DND-41 (cell line): ENCODE measurements at regions not wholly inside any gene's neighbourhood (a gene's known extent, or its start where the extent isn't known, plus 50 kb on each side); places are given as distances from the start of the nearest gene placed in this dataset.
A peak's percentile ranks its signal among the peaks of the same experiment; 100 is the strongest.

Experiments used
- ATAC-seq: fragments of 200-7000 bp; cut with Tn5 transposase; 3 replicates; pipeline ENCODE4 v1.9.1; 2021; ENCODE audit warnings: low read depth; ENCODE audit not compliant: insufficient read depth
- DNase-seq: peaks from one replicate; pipeline ENCODE4 v3.0.0-alpha.2; 2020
- H2AFZ ChIP-seq: 2 replicates; pipeline ENCODE4 v1.6.0; 2012; ENCODE audit warnings: low read depth, low read length
- H3K27ac ChIP-seq: 2 replicates; pipeline ENCODE4 v1.5.1; 2012; ENCODE audit warnings: low read length, inconsistent platforms
- H3K27me3 ChIP-seq: fragments of 200-600 bp; sonication (generic); 2 replicates; pipeline ENCODE4 v1.6.0; 2012; ENCODE audit warnings: low read length, mild to moderate bottlenecking, inconsistent platforms; ENCODE audit not compliant: insufficient read depth, poor library complexity
- H3K36me3 ChIP-seq: 2 replicates; pipeline ENCODE4 v1.5.1; 2012; ENCODE audit warnings: low read length, inconsistent platforms; ENCODE audit not compliant: insufficient read depth
- H3K4me1 ChIP-seq: 2 replicates; pipeline ENCODE4 v1.5.1; 2012; ENCODE audit warnings: mild to moderate bottlenecking, low read length; ENCODE audit not compliant: insufficient read depth
- H3K4me2 ChIP-seq: 2 replicates; pipeline ENCODE4 v1.6.0; 2012; ENCODE audit warnings: mild to moderate bottlenecking, moderate library complexity, low read length, inconsistent platforms; ENCODE audit not compliant: insufficient read depth
- H3K4me3 ChIP-seq, 2 experiments: fragments of 200-600 bp in 1 of 2; shearing (Covaris generic) in 1 of 2; 2 replicates each; pipeline ENCODE4 v1.5.1; 2012 to 2016; ENCODE audit warnings: inconsistent platforms in 2 of 2, low read length in 2 of 2, mild to moderate bottlenecking in 2 of 2, low read depth in 1 of 2, moderate library complexity in 1 of 2
- H3K79me2 ChIP-seq: 2 replicates; pipeline ENCODE4 v1.6.0; 2012; ENCODE audit warnings: low read length, inconsistent platforms; ENCODE audit not compliant: insufficient read depth
- H3K9ac ChIP-seq: 2 replicates; pipeline ENCODE4 v1.6.0; 2012; ENCODE audit warnings: low read depth, mild to moderate bottlenecking, inconsistent platforms, low read length, moderate library complexity
- H3K9me3 ChIP-seq: 2 replicates; pipeline ENCODE4 v1.5.1; 2012; ENCODE audit warnings: low read length, moderate library complexity, mild to moderate bottlenecking, inconsistent platforms; ENCODE audit not compliant: insufficient read depth, severe bottlenecking
- H4K20me1 ChIP-seq: 2 replicates; pipeline ENCODE4 v1.6.0; 2012; ENCODE audit warnings: low read length; ENCODE audit not compliant: insufficient read depth
- EZH2 ChIP-seq: IDR thresholded peaks from 3 replicates; pipeline ENCODE4 v1.6.1; 2012; ENCODE audit warnings: borderline replicate concordance, low read depth, mild to moderate bottlenecking, moderate library complexity, low read length, inconsistent platforms; ENCODE audit not compliant: severe bottlenecking
- TF ChIP-seq, protein P1 (sequence below): IDR thresholded peaks from 2 replicates; pipeline ENCODE4 v1.5.1; 2012; ENCODE audit warnings: borderline replicate concordance, low read length, moderate library complexity, mild to moderate bottlenecking; ENCODE audit not compliant: poor library complexity, severe bottlenecking; ENCODE audit errors: extremely low read depth

DNA sequence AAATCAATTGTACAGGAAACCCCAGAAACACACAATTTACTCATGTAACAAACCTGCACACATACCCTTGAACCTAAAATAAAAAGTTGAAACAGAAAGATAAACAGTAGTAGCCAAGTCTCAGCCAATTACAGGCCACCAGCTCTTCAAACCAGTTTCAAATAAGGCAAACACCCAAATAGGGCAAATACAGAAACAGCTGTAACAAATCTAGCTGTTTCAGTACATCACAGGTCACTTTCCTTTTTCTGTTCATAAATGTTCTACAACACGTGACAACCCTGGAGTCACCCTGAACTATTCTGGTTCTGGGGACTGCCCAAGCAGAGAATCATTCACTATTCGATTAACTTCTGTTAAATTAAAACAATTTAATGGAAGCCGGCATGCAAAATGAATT lies 329.0 kb downstream of the GJA1 start:
- no peak for DNase-seq
- H4K20me1 ChIP-seq: no peaks in the 10 kb centered on the region
- H3K9ac ChIP-seq: no peak overlapping the region
- H3K4me3 ChIP-seq: no peak overlapping the region
- no peaks in the 10 kb centered on the region for H3K27me3 ChIP-seq
- H3K79me2 ChIP-seq: no peaks in the 10 kb centered on the region
- H3K36me3 ChIP-seq: no peaks in the 10 kb centered on the region
- H3K4me2 ChIP-seq: no peak overlapping the region
- TF ChIP-seq, protein P1, sequence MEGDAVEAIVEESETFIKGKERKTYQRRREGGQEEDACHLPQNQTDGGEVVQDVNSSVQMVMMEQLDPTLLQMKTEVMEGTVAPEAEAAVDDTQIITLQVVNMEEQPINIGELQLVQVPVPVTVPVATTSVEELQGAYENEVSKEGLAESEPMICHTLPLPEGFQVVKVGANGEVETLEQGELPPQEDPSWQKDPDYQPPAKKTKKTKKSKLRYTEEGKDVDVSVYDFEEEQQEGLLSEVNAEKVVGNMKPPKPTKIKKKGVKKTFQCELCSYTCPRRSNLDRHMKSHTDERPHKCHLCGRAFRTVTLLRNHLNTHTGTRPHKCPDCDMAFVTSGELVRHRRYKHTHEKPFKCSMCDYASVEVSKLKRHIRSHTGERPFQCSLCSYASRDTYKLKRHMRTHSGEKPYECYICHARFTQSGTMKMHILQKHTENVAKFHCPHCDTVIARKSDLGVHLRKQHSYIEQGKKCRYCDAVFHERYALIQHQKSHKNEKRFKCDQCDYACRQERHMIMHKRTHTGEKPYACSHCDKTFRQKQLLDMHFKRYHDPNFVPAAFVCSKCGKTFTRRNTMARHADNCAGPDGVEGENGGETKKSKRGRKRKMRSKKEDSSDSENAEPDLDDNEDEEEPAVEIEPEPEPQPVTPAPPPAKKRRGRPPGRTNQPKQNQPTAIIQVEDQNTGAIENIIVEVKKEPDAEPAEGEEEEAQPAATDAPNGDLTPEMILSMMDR: no peak
- no peak for TF ChIP-seq EZH2
- H2AFZ ChIP-seq: no peak overlapping the region
- H3K9me3 ChIP-seq: peaks cover 8% of the 10 kb centered on the region
- ATAC-seq: no peak
- H3K4me1 ChIP-seq: peaks cover under 1% of the 10 kb centered on the region; the same call in 1 of the 2 replicates
- H3K27ac ChIP-seq: no peak overlapping the region

DNA sequence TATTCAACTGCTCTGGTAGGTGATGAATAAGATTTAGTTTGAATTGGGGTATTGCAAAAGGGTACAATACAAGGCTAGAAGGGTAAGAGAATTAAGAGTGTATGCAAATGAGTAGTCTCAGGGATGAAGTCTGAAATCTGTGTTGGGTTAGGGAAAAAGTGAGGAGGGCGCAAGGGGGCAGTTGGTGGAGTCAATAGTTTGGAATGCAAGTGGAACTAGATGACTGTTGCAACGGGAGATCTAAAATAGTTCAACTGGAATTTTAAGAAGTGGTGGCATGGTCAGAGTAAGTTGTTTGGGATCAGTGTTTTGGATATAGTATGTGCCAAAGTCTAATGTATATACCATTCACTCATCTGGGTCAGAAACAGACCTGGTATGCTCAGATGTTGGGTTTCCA lies 329.6 kb downstream of the GJA1 start:
- no peak overlapping the region for H3K4me3 ChIP-seq
- peaks cover 7% of the 10 kb centered on the region for H3K9me3 ChIP-seq
- H3K9ac ChIP-seq: no peak overlapping the region
- ATAC-seq (no peak), DNase-seq (no peak)
- H3K4me2 ChIP-seq: no peak overlapping the region
- no peaks in the 10 kb centered on the region for H3K4me1 ChIP-seq
- no peaks in the 10 kb centered on the region for H3K79me2 ChIP-seq
- no peak overlapping the region for H3K27ac ChIP-seq
- TF ChIP-seq EZH2: no peak
- TF ChIP-seq, protein P1: no peak
- H4K20me1 ChIP-seq: no peaks in the 10 kb centered on the region
- H3K27me3 ChIP-seq: no peaks in the 10 kb centered on the region
- H2AFZ ChIP-seq: no peak overlapping the region
- H3K36me3 ChIP-seq: no peaks in the 10 kb centered on the region

GRCh38 chr6:121767211-121767610 lies 331.8 kb downstream of the GJA1 start:
- no peak for ATAC-seq

More at GRCh38 chr6:121767211-121767610, 331.8 kb downstream of the GJA1 start:
- H3K4me3 ChIP-seq: no peak overlapping the region
- no peaks in the 10 kb centered on the region for H4K20me1 ChIP-seq
- no peaks in the 10 kb centered on the region for H3K27me3 ChIP-seq
- no peaks in the 10 kb centered on the region for H3K36me3 ChIP-seq
- H3K9me3 ChIP-seq: no peaks in the 10 kb centered on the region
- TF ChIP-seq EZH2: no peak
- TF ChIP-seq, protein P1: no peak
- no peaks in the 10 kb centered on the region for H3K79me2 ChIP-seq
- peak overlapping the region; percentile 51; the same call in 1 of the 2 replicates for H2AFZ ChIP-seq
- DNase-seq: no peak
- no peaks in the 10 kb centered on the region for H3K4me1 ChIP-seq
- H3K9ac ChIP-seq: no peak overlapping the region
- no peak overlapping the region for H3K27ac ChIP-seq
- no peak overlapping the region for H3K4me2 ChIP-seq
